GM19455 (cell line): ENCODE measurements at regions not wholly inside any gene's neighbourhood (a gene's known extent, or its start where the extent isn't known, plus 50 kb on each side); places are given as distances from the start of the nearest gene placed in this dataset.
"Not testable (repeated sequence)": the region's sequence is repeated elsewhere in the genome, so short reads cannot be mapped to it uniquely, and the experiment has no call there.

Experiments
- ATAC-seq: cut with Tn5 transposase; IDR thresholded peaks from one replicate; pipeline ENCODE4 v1.9.1; 2021; ENCODE audit not compliant: unreplicated experiment

- ATAC-seq, result no peak
Observed at GRCh38 chr11:115644856-115645255, 140.6 kb upstream of the CADM1 start.

DNA sequence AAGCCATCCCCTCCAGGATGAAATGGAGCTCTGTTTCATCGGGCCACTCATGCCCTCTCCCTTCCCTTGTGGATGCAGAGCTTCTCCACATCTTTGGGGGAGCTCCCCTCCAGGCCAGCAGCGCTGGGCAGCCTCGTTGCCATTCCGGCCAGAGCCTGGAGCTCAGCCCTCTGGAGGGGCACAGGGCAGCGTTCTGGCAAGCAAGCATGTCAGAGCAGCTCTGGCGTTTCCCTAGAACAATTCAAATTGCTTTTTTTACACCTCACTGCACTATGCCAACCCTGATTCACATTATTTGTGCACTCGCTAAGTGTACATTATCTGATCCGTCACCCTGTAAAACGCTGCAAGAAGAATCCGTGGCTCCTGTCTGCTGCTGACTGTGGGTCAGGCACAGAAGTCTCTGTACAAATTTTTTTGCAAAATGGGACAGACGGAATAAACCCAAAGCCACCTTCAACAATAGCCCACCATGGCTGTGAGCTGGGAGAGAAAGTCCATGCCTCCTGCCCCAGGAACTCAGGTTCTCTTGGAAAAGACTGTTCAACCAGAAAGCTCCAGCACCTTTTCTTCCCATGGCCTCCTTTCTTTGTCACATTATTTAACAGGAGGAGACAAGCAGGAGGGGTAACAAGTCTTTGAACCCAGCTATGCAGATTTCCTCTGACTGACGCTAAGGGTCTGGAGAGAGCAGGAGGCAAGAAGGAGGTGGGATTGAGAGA, 139.5 kb upstream of the CADM1 start:
- ATAC-seq, result no peak

DNA sequence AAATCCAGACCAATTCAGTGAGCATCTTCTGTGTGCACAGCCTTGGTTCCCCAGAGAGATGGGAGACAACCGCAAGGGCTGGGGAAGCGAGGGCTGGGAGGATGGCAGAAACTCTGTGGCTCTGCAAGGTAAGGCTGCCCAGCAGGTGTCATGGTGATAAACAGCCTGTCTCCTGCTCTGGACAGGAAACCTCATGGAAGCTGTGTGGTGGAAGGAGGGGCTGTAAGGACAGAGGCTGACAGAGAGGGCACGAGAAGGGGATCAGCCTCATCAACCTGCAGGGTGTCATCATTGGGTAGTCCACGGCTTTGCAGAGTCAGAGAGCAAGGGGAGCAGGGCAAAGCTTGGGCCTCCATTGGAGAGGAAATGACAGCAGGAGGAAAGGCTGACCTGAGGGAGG, 138.4 kb upstream of the CADM1 start:
- no peak for ATAC-seq

- ATAC-seq, result no peak
Observed at GRCh38 chr11:115637599-115638241, 133.5 kb upstream of the CADM1 start.

GRCh38 chr11:115636753-115637527, 132.7 kb upstream of the CADM1 start:
- no peak for ATAC-seq

- not testable (repeated sequence) for ATAC-seq
Observed at GRCh38 chr11:115633977-115634376, 129.8 kb upstream of the CADM1 start.

DNA sequence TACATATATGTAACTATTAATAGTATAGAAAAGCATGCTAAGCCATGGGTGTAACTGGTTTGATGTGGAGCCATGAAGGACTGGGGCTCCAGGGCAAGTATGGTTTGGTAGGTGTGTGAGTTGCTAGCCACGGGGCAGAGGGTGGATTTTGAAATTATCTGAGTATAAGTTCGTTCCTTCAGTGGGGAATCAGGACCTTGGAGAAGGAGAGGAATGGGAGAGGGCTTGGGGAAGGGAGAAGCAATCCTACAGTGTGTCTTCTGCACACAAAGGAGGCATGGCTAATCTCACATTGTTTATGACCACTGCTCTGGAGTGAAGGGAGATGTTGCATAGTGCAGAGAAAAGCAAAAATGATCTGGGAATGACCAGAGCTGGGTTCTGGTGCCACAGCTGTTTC, 127.8 kb upstream of the CADM1 start:
- no peak for ATAC-seq

DNA sequence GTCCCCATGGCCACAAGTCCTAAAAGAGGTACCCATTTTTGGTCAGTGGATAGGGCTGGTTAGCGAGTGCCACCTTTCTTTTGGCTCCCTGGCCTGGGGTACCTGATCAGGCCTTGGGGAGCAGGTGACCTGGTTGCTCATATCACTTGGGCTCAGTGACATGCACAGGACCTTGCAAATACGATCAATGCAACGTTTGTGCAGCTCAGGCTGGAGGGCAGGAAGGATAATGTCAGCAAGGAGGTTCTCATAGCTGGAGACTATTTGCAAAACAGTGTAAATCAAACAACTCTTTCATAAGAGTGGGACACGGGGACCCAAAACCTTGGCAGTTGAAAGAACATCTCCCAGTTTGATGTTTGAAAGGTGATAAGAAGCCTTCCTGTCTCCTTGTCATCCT, 127.4 kb upstream of the CADM1 start:
- no peak for ATAC-seq

DNA sequence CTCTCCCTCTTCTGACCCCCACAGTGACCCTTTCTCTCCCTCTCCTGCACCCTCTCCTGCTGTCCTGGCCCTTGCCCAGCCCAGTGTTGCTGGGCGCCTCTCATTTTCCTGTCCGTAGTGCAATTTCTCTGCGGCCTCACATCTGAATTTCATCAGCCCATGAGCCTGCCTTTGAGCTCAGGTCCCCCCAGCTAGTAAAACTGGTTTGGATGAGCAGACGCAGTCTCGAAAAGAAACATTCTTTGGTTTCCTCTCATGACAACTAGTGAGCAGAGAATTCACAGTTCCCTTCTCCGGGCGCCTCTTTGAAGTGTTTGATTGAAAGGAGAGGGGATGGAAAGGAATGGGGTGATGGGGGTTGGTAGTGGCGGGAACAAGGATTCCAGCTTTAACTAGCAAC, 126.0 kb upstream of the CADM1 start:
- ATAC-seq, result no peak

GRCh38 chr11:115629456-115630015, 125.3 kb upstream of the CADM1 start:
- ATAC-seq, result no peak

- no peak for ATAC-seq
Observed at GRCh38 chr11:115627666-115628460, 123.6 kb upstream of the CADM1 start.

- no peak for ATAC-seq
Observed at GRCh38 chr11:115627071-115627470, 122.9 kb upstream of the CADM1 start.

DNA sequence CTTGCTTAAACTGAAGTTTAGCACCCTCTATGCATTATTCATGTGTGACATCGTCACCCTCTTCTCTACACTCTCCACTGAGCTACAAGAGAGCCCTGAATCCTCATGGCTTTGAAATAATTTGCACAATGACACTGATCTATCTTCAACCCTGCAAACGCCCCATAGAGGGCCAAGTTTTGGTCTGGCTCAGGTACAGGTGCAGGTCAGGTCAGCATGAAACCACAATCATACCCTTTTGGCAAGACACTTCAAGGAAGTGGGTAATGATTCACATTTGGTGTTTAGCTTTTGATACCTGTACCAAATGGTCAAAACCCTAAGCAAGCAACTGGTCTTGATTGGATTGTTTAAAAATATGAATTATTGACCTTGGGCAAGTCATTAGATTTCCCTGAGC, 122.2 kb upstream of the CADM1 start:
- ATAC-seq, result no peak

DNA sequence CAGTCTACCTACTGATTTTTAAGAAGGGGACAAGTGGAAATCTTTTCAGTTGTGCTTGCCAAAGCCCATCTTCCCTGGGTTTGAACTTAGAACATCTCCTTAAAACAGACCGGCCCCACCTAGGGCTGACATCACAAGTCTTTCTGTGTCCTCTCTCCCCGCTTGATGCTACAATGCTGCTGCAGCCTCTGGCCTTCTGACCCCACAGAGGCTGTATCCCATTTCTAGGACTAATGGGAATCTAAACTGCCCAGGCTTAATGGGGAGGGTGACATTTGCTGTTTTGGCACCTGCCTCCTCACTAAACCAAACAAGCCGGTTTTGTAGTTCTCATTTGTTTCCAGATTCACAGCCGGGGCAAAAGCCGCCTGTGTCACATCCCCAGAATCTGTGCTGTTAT, 121.3 kb upstream of the CADM1 start:
- ATAC-seq, result no peak

DNA sequence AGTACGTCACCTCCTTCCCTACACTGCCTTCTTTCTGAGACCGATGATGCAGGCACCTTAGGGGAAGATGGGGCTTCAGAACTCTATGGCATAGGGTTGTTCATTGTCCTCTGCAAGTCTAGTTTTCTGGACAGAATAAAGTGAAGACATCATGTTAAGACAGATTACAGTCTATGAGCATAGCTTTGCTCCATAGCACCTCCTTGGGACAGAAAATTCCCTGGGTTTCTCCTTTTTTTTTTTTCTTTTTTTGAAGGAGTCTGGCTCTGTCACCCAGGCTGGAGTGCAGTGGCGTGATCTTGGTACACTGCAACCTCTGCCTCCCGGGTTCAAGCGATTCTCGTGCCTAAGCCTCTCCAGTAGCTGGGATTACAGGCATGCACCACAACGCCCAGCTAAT, 119.8 kb upstream of the CADM1 start:
- no peak for ATAC-seq

DNA sequence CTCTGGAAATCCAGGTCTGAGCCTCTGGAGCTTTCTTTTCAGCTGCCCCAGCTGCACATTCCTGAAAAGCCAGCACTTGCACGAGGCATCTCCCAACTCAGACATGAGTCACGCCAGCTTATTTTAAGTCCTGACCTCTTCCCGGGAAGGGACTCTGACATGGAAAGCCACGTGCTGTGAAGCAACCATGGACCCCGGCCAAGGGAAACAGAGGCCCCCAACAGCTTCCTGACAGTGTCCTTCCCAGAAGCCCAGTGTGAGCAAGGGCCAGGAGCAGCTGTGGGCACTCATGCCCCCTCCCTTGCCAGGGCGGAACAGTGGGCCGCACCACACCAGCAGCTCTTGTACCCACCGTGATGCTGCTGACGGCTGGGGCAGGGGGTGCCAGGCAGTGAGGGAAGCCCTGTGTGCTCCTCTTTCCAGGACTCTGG, 118.8 kb upstream of the CADM1 start:
- no peak for ATAC-seq

GRCh38 chr11:115618428-115618827, 114.2 kb upstream of the CADM1 start:
- ATAC-seq, result no peak

DNA sequence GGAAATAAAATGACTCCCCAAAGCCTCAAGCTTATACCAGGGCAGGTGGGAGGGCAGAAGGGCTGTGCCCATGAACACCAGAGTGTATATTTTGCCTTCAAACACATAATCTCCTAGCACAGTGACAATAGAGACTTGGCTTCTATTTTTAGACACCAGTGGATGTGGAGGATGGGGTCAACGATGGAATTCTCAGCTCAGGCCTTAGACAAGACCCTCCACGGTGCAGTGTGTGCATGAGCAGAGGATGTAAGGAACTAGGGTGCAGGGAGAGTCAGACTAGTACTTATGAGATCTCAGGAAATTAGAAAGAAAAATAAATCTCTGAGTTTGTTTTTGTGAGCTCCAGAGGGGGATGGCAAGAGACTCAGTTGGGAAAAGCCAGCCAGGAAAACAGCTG, 113.6 kb upstream of the CADM1 start:
- ATAC-seq, result no peak

DNA sequence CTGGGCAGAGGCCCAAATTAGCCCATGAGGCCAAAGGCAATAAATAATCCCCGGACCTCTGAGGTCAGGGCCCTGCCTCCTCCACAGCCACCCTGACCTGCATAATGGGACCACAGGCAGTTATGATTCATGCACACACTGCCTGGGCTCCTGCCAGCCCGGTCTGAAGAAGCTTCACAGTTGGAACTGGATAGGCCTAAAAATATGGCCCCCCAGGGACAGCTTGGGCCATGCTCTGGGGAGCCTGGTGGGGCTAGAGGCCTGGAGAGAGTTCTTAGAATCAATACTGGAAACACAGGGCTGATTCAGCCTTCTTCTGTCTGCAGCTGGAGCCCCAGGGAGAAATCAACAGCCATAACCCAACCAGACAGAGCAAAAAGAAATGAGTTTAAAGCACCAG, 112.8 kb upstream of the CADM1 start:
- ATAC-seq, result no peak

DNA sequence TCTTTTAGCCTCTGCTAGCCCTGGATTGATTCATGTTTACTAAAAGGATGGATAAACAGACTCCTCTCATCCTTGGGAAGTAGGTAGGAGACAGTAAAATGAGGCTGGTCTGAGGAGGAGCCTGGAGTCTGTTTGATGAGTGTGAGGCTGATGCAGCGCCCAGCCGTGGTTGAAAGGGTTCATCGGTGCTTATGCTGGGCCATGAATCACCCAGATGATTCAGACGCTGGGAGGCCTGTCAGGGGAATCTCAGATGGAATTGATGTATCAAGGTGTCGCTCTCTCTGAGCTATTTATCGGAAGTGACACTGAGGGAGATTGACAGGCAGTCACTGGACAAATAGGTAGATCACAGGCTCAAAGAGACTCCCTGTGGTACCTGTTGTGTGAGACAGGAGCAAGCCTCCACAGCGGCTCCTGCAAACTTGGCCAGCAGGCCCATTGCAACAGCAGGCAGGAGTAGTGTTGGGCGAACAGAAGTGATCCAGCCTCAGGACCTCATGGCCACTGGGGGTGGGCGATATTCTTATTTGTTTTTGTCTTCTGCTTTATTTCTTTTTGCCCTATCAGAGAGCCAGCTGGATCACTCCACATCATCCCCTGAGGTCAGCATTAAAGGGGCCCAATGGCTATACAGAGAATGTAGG, 109.9 kb upstream of the CADM1 start:
- no peak for ATAC-seq
